Ovary (tissue), 3 donors: ENCODE measurements at regions not wholly inside any gene's neighbourhood (a gene's known extent, or its start where the extent isn't known, plus 50 kb on each side); places are given as distances from the start of the nearest gene placed in this dataset.

ENCODE experiments used
- EP300 ChIP-seq: sonication (generic); formaldehyde crosslinking; IDR thresholded peaks from one replicate; pipeline ENCODE4 v1.6.1; 2017; ENCODE audit warnings: antibody characterized with exemption
- POLR2A ChIP-seq: fragments of 450-650 bp; IDR thresholded peaks from one replicate; pipeline ENCODE4 v1.6.1; 2017; ENCODE audit warnings: antibody characterized with exemption, mild to moderate bottlenecking, moderate library complexity
- TF ChIP-seq, protein P1 (sequence below), 3 donors: fragments of 450-650 bp in 2 of 3; fragments of 200-600 bp in 1 of 3; IDR thresholded peaks; one replicate each; pipeline versions ENCODE4 v1.5.1 to v1.8.0; 2016 to 2022; ENCODE audit warnings: antibody characterized with exemption in 3 of 3, mild to moderate bottlenecking in 1 of 3
- donor health status: DM: no; HTN: no; CAD: no.

- TF ChIP-seq, protein P1, sequence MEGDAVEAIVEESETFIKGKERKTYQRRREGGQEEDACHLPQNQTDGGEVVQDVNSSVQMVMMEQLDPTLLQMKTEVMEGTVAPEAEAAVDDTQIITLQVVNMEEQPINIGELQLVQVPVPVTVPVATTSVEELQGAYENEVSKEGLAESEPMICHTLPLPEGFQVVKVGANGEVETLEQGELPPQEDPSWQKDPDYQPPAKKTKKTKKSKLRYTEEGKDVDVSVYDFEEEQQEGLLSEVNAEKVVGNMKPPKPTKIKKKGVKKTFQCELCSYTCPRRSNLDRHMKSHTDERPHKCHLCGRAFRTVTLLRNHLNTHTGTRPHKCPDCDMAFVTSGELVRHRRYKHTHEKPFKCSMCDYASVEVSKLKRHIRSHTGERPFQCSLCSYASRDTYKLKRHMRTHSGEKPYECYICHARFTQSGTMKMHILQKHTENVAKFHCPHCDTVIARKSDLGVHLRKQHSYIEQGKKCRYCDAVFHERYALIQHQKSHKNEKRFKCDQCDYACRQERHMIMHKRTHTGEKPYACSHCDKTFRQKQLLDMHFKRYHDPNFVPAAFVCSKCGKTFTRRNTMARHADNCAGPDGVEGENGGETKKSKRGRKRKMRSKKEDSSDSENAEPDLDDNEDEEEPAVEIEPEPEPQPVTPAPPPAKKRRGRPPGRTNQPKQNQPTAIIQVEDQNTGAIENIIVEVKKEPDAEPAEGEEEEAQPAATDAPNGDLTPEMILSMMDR (IDR thresholded peaks at IDR 0.05) = no peak
- TF ChIP-seq POLR2A (no peak), EP300 (no peak)
Measured at GRCh38 chr16:9522614-9523013, 431.2 kb downstream of the HAPSTR1 start.
